GM12891 (cell line): ENCODE measurements at regions not wholly inside any gene's neighbourhood (a gene's known extent, or its start where the extent isn't known, plus 50 kb on each side); places are given as distances from the start of the nearest gene placed in this dataset.

Experiments
- POLR2A ChIP-seq: IDR thresholded peaks from 2 replicates; pipeline ENCODE4 v1.6.1; 2011; ENCODE audit warnings: low read depth, low read length, control low read depth
- POLR2AphosphoS5 ChIP-seq: IDR thresholded peaks from 2 replicates; pipeline ENCODE4 v1.6.1; 2011; ENCODE audit warnings: low read depth, low read length, control low read depth
- SPI1 ChIP-seq: IDR thresholded peaks from 2 replicates; pipeline ENCODE4 v1.6.1; 2011; ENCODE audit warnings: low read depth, low read length, control low read depth
- TAF1 ChIP-seq: IDR thresholded peaks from 2 replicates; pipeline ENCODE4 v1.6.1; 2011; ENCODE audit warnings: low read depth, low read length, control low read depth

GRCh38 chr17:69796078-69796477 is 278.9 kb upstream of the KCNJ16 start:
- TF ChIP-seq SPI1 (no peak), POLR2AphosphoS5 (no peak), POLR2A (no peak), TAF1 (no peak)
